HCT116 (cell line): ENCODE measurements at regions not wholly inside any gene's neighbourhood (a gene's known extent, or its start where the extent isn't known, plus 50 kb on each side); places are given as distances from the start of the nearest gene placed in this dataset.

ENCODE experiments used
- ATAC-seq: fragments of 200-7000 bp; cut with Tn5 transposase; 2 replicates; pipeline ENCODE4 v1.9.1; 2020; ENCODE audit warnings: mild to moderate bottlenecking, moderate library complexity
- BruUV-seq: library from RNA; stranded (reverse); fragments of 400-500 nt; replicated peaks from 2 replicates; lab custom pipeline; 2021; lab: Mats Ljungman, UMichigan
- CTCF ChIA-PET: fragments of 300-600 bp; sonication (Branson Sonifier 250); formaldehyde crosslinking; loops from one replicate; lab custom pipeline; 2021; ENCODE audit warnings: antibody characterized with exemption; lab: Charles Lee
- POLR2A ChIA-PET: fragments of 300-600, 350-600 bp; sonication (Branson Sonifier 250); formaldehyde crosslinking; loops from one replicate; lab custom pipeline; 2021; ENCODE audit warnings: antibody characterized with exemption; lab: Charles Lee
- RAD21 ChIA-PET, 2 experiments: fragments of 300-600 bp; sonication (Branson Sonifier 250); formaldehyde crosslinking; loops; one replicate each; lab custom pipeline; 2023; ENCODE audit warnings: low total read pairs in 2 of 2; ENCODE audit not compliant: uncharacterized antibody in 2 of 2, unreplicated experiment in 2 of 2, low non-redundant PET in 1 of 2; lab: Charles Lee
- DNase-seq: peaks from one replicate; pipeline ENCODE4 v3.0.0-alpha.2; 2010; ENCODE audit warnings: low read depth, low spot score
- H2AFZ ChIP-seq: fragments of 200-600 bp; shearing (Covaris generic), sonication (generic); 2 replicates; pipeline ENCODE4 v1.6.1; 2017; ENCODE audit warnings: low read depth, mixed run types, mixed read lengths, antibody characterized with exemption, low read length; ENCODE audit not compliant: poor library complexity, severe bottlenecking
- H3K27ac ChIP-seq: 2 replicates; pipeline ENCODE4 v1.5.1; 2012; ENCODE audit warnings: low read depth, low read length
- H3K27me3 ChIP-seq: fragments of 200-600 bp; sonication (generic); 2 replicates; pipeline ENCODE4 v1.6.1; 2016; ENCODE audit warnings: mixed run types, low read length, mixed read lengths; ENCODE audit not compliant: insufficient read depth
- H3K36me3 ChIP-seq, 2 experiments: fragments of 200-500 bp in 1 of 2; fragments of 200-600 bp in 1 of 2; sonication (Bioruptor generic) in 1 of 2; sonication (generic) in 1 of 2; 2 replicates each; pipeline versions ENCODE4 v1.5.1 to v1.6.1; 2014 to 2016; ENCODE audit warnings: low read length in 2 of 2, inconsistent platforms in 1 of 2, mixed read lengths in 1 of 2, mixed run types in 1 of 2; ENCODE audit not compliant: insufficient read depth in 2 of 2, control insufficient read depth in 1 of 2
- H3K4me1 ChIP-seq, 2 experiments: fragments of 200-600 bp in 1 of 2; sonication (generic) in 1 of 2; 2 replicates each; pipeline versions ENCODE4 v1.5.1 to v1.6.1; 2012 to 2017; ENCODE audit warnings: low read length in 2 of 2, inconsistent platforms in 1 of 2, mild to moderate bottlenecking in 1 of 2, mixed read lengths in 1 of 2, mixed run types in 1 of 2, moderate library complexity in 1 of 2; ENCODE audit not compliant: insufficient read depth in 2 of 2, control insufficient read depth in 1 of 2
- H3K4me2 ChIP-seq: fragments of 200-600 bp; sonication (generic); 2 replicates; pipeline ENCODE4 v1.6.1; 2017; ENCODE audit warnings: mixed run types, low read length, mixed read lengths
- H3K4me3 ChIP-seq, 2 experiments: fragments of 200-600 bp in 1 of 2; sonication (generic) in 1 of 2; replicated peaks in 1 of 2; 2 replicates each; pipeline ENCODE4 v1.5.1; 2011 to 2016; ENCODE audit warnings: low read length in 2 of 2, control low read depth in 1 of 2, low read depth in 1 of 2, mild to moderate bottlenecking in 1 of 2, mixed read lengths in 1 of 2, mixed run types in 1 of 2
- H3K79me2 ChIP-seq: fragments of 200-600 bp; sonication (generic); 2 replicates; pipeline ENCODE4 v1.6.1; 2017; ENCODE audit warnings: mild to moderate bottlenecking, mixed run types, low read length, moderate library complexity, mixed read lengths; ENCODE audit not compliant: insufficient read depth
- H3K9ac ChIP-seq: fragments of 200-600 bp; sonication (generic); 2 replicates; pipeline ENCODE4 v1.6.1; 2016; ENCODE audit warnings: low read length, mixed read lengths
- H3K9me2 ChIP-seq: fragments of 200-600 bp; sonication (generic), shearing (Covaris generic); 2 replicates; pipeline ENCODE4 v1.6.1; 2017; ENCODE audit warnings: mixed run types, mild to moderate bottlenecking, moderate library complexity; ENCODE audit not compliant: insufficient read depth
- H3K9me3 ChIP-seq, 2 experiments: fragments of 200-500 bp in 1 of 2; fragments of 200-600 bp in 1 of 2; sonication (Bioruptor generic) in 1 of 2; sonication (generic) in 1 of 2; 2 replicates each; pipeline ENCODE4 v1.6.1; 2014 to 2017; ENCODE audit warnings: low read length in 2 of 2, mixed read lengths in 2 of 2, inconsistent platforms in 1 of 2, low read depth in 1 of 2, mild to moderate bottlenecking in 1 of 2, mixed run types in 1 of 2, moderate library complexity in 1 of 2; ENCODE audit not compliant: control insufficient read depth in 1 of 2, insufficient read depth in 1 of 2
- H4K20me1 ChIP-seq: fragments of 200-600 bp; sonication (generic), shearing (Covaris generic); 2 replicates; pipeline ENCODE4 v1.6.1; 2017; ENCODE audit warnings: mixed run types, mild to moderate bottlenecking, moderate library complexity; ENCODE audit not compliant: insufficient read depth
- CBX3 ChIP-seq: IDR thresholded peaks from 2 replicates; pipeline ENCODE4 v1.6.1; 2012; ENCODE audit warnings: low read depth
- CEBPB ChIP-seq: IDR thresholded peaks from 2 replicates; pipeline ENCODE4 v1.6.1; 2012; ENCODE audit warnings: low read depth
- EGR1 ChIP-seq: IDR thresholded peaks from 2 replicates; pipeline ENCODE4 v1.6.1; 2012; ENCODE audit warnings: low read depth
- ELF1 ChIP-seq: IDR thresholded peaks from 2 replicates; pipeline ENCODE4 v1.6.1; 2012; ENCODE audit warnings: low read depth, borderline replicate concordance
- EZH2phosphoT487 ChIP-seq: fragments of 200-600 bp; IDR thresholded peaks from 2 replicates; pipeline ENCODE4 v1.6.1; 2018; ENCODE audit warnings: antibody characterized with exemption, borderline replicate concordance
- POLR2AphosphoS5 ChIP-seq: IDR thresholded peaks from 2 replicates; pipeline ENCODE4 v1.6.1; 2011; ENCODE audit warnings: mild to moderate bottlenecking, low read depth, low read length, moderate library complexity
- RAD21 ChIP-seq: IDR thresholded peaks from 2 replicates; pipeline ENCODE4 v1.6.1; 2012; ENCODE audit warnings: low read depth, mild to moderate bottlenecking
- SIN3A ChIP-seq: IDR thresholded peaks from 2 replicates; pipeline ENCODE4 v1.6.1; 2012; ENCODE audit warnings: low read depth
- TCF7L2 ChIP-seq: IDR thresholded peaks from 2 replicates; pipeline ENCODE4 v1.7.0; 2011; ENCODE audit warnings: borderline replicate concordance, inconsistent platforms; ENCODE audit not compliant: insufficient read depth, insufficient read length; ENCODE audit errors: extremely low read depth
- ZNF274 ChIP-seq: fragments of 200-500 bp; sonication (Bioruptor generic); IDR thresholded peaks from 2 replicates; pipeline ENCODE4 v1.6.1; 2014; ENCODE audit warnings: mild to moderate bottlenecking, low read depth, low read length, inconsistent platforms
- intact Hi-C: fragments of 100-400 bp; cut with micrococcal nuclease; formaldehyde crosslinking; loops from 2 replicates; pipeline ENCODE4 v1.10.0; 2022
- TF ChIP-seq, protein P1 (sequence below), 3 experiments: fragments of 200-600 bp in 1 of 3; sonication (generic) in 1 of 3; IDR thresholded peaks in 2 of 3; conservative IDR thresholded peaks in 1 of 3; 2 replicates each; pipeline ENCODE4 v1.5.1; 2012 to 2017; ENCODE audit warnings: low read depth in 2 of 3, low read length in 2 of 3, antibody characterized with exemption in 1 of 3, borderline replicate concordance in 1 of 3, control low read depth in 1 of 3, mild to moderate bottlenecking in 1 of 3, mixed read lengths in 1 of 3, mixed run types in 1 of 3, moderate library complexity in 1 of 3; ENCODE audit not compliant: insufficient read depth in 1 of 3
- TF ChIP-seq, protein P2 (sequence below): IDR thresholded peaks from 2 replicates; pipeline ENCODE4 v1.6.1; 2011; ENCODE audit warnings: mild to moderate bottlenecking, low read length, moderate library complexity; ENCODE audit not compliant: insufficient replicate concordance; ENCODE audit errors: extremely low read depth

- TF ChIP-seq, protein P1, sequence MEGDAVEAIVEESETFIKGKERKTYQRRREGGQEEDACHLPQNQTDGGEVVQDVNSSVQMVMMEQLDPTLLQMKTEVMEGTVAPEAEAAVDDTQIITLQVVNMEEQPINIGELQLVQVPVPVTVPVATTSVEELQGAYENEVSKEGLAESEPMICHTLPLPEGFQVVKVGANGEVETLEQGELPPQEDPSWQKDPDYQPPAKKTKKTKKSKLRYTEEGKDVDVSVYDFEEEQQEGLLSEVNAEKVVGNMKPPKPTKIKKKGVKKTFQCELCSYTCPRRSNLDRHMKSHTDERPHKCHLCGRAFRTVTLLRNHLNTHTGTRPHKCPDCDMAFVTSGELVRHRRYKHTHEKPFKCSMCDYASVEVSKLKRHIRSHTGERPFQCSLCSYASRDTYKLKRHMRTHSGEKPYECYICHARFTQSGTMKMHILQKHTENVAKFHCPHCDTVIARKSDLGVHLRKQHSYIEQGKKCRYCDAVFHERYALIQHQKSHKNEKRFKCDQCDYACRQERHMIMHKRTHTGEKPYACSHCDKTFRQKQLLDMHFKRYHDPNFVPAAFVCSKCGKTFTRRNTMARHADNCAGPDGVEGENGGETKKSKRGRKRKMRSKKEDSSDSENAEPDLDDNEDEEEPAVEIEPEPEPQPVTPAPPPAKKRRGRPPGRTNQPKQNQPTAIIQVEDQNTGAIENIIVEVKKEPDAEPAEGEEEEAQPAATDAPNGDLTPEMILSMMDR (IDR thresholded peaks at IDR 0.05 in 2 of 3, conservative IDR thresholded peaks at IDR 0.05 in 1 of 3; ENCODE audit: borderline replicate concordance in 1 of 3, insufficient read depth in 1 of 3, low read depth in 2 of 3, low read length in 2 of 3): no peak
- no peak for TF ChIP-seq POLR2AphosphoS5
Measured at GRCh38 chr12:124660851-124661250, 93.4 kb upstream of the NCOR2 start (continued).

GRCh38 chr12:124658806-124659402, 91.5 kb upstream of the NCOR2 start:
- POLR2A ChIA-PET: no interaction called here
- no TSS peak for BruUV-seq
- Histone ChIP-seq H3K9me2 (no peaks in the 10 kb centered on the region), H3K4me2 (no peak overlapping the region), H3K27ac (no peak overlapping the region), H3K4me3 (no peak overlapping the region), H4K20me1 (no peaks in the 10 kb centered on the region), H3K79me2 (no peaks in the 10 kb centered on the region), H3K36me3 (no peaks in the 10 kb centered on the region), H3K9me3 (no peaks in the 10 kb centered on the region), H3K4me1 (no peaks in the 10 kb centered on the region; a peak in 1 of 4 replicates), H3K27me3 (no peaks in the 10 kb centered on the region), H2AFZ (no peak overlapping the region), H3K9ac (no peak overlapping the region)
- intact Hi-C loops: no loop called here
- ATAC-seq: no peak
- no peak for DNase-seq
- RAD21 ChIA-PET: no interaction called here
- TF ChIP-seq ZNF274 (no peak), CEBPB (no peak)
- CTCF ChIA-PET: no interaction called here

GRCh38 chr12:124658302-124658701, 90.9 kb upstream of the NCOR2 start:
- ATAC-seq (no peak), DNase-seq (no peak)
- no peak overlapping the region for H3K4me2 ChIP-seq
- ChIA-PET POLR2A (no interaction called here), RAD21 (no interaction called here), CTCF (no interaction called here)
- intact Hi-C loops: no loop called here
- H3K27ac ChIP-seq: no peak overlapping the region
- no peak overlapping the region for H3K9ac ChIP-seq
- no peak overlapping the region for H3K4me3 ChIP-seq
- BruUV-seq: no TSS peak
- H3K27me3 ChIP-seq: no peaks in the 10 kb centered on the region
- no peaks in the 10 kb centered on the region for H3K79me2 ChIP-seq
- no peaks in the 10 kb centered on the region; a peak in 1 of 4 replicates for H3K4me1 ChIP-seq
- H4K20me1 ChIP-seq: no peaks in the 10 kb centered on the region
- H3K36me3 ChIP-seq: no peaks in the 10 kb centered on the region
- no peak overlapping the region for H2AFZ ChIP-seq
- H3K9me3 ChIP-seq: no peaks in the 10 kb centered on the region
- no peaks in the 10 kb centered on the region for H3K9me2 ChIP-seq
- TF ChIP-seq ELF1: no peak
- no peak for TF ChIP-seq EZH2phosphoT487
- no peak for TF ChIP-seq CBX3
- TF ChIP-seq SIN3A: no peak
- TF ChIP-seq EGR1: no peak
- TF ChIP-seq TCF7L2: no peak
- no peak for TF ChIP-seq RAD21
- TF ChIP-seq, protein P2, sequence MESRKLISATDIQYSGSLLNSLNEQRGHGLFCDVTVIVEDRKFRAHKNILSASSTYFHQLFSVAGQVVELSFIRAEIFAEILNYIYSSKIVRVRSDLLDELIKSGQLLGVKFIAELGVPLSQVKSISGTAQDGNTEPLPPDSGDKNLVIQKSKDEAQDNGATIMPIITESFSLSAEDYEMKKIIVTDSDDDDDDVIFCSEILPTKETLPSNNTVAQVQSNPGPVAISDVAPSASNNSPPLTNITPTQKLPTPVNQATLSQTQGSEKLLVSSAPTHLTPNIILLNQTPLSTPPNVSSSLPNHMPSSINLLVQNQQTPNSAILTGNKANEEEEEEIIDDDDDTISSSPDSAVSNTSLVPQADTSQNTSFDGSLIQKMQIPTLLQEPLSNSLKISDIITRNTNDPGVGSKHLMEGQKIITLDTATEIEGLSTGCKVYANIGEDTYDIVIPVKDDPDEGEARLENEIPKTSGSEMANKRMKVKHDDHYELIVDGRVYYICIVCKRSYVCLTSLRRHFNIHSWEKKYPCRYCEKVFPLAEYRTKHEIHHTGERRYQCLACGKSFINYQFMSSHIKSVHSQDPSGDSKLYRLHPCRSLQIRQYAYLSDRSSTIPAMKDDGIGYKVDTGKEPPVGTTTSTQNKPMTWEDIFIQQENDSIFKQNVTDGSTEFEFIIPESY: no peak
- TF ChIP-seq CEBPB: no peak
